ENCODE measurements at regions not wholly inside any gene's neighbourhood (a gene's known extent, or its start where the extent isn't known, plus 50 kb on each side); places are given as distances from the start of the nearest gene placed in this dataset.

GRCh38 chr18:72122103-72122502 lies 422.0 kb downstream of the CBLN2 start:
- TF ChIP-seq CTCF (IDR thresholded peaks at IDR 0.05) (no peak), POLR2A (IDR thresholded peaks at IDR 0.05) (no peak)
- intact Hi-C loops (cut with DNase I): no loop called here
- Histone ChIP-seq H3K36me3 (no peaks in the 10 kb centered on the region), H3K4me3 (no peak overlapping the region), H3K27ac (no peak overlapping the region), H3K27me3 (no peaks in the 10 kb centered on the region), H3K9me3 (no peaks in the 10 kb centered on the region), H3K4me1 (no peaks in the 10 kb centered on the region)
- DNase-seq (no peak), ATAC-seq (no peak)

GRCh38 chr18:72119082-72119481 lies 425.1 kb downstream of the CBLN2 start:
- DNase-seq (no peak), ATAC-seq (no peak)
- 85% methylated on average over 7 of the region's 7 CpGs for WGBS (ENCODE audit: insufficient coverage, low coverage, low lambda C conversion rate, missing lambda C conversion rate)
- Histone ChIP-seq H3K27me3 (no peaks in the 10 kb centered on the region), H3K9me3 (no peaks in the 10 kb centered on the region), H3K36me3 (no peaks in the 10 kb centered on the region), H3K27ac (no peak overlapping the region), H3K4me3 (no peak overlapping the region), H3K4me1 (peaks cover 0 to 14% (median 6%) of the 10 kb centered on the region in 4 donors)
- intact Hi-C loops (cut with DNase I): no loop called here
- no peak for TF ChIP-seq CTCF (IDR thresholded peaks at IDR 0.05)
- TF ChIP-seq POLR2A (IDR thresholded peaks at IDR 0.05): no peak

DNA sequence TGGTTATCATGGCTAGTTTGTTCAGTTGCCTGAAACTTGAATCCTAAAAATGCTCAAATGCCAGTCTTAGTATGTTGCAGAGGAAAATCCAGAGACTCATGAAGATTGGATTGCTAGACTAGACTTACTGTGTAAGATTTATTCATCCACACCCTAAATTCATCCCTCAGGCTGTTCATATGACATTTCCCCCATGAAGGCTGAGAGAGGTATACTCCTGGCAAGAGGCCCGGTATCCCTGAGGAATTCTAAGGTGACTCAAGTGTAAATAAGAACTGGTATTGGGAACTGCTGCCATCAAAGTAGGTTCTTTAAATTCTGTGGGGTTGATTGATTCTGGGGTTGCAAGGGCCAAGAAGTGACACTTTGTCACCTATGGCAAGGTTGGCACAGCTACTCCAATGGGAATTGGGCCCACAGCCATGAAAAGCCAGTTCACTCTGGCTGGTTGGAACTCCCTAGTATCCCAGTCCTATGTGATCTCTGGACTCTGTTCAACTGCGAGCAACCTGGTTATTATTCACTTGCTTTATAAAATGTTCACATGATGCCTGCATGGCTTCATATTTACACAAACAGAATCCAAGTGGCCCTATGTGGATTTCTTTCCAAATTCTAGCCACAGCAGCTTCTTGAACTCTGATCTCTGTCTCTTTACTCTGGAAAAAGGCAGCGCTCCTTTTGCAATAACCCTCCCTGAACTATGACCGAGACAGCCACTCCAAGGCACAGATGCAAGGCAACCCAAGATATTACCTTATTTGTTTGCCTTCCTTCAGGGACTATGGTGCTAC lies 429.1 kb downstream of the CBLN2 start:
- H3K27ac ChIP-seq: peak overlapping the region in 2 of 3 donors; percentile 23 to 44
- intact Hi-C loops (cut with DNase I): no loop called here
- H3K9me3 ChIP-seq: no peaks in the 10 kb centered on the region
- 27% methylated on average over 3 of the region's 4 CpGs for WGBS (ENCODE audit: insufficient coverage, low coverage, low lambda C conversion rate, missing lambda C conversion rate)
- H3K36me3 ChIP-seq: no peaks in the 10 kb centered on the region
- H3K27me3 ChIP-seq: no peaks in the 10 kb centered on the region
- peaks cover 0 to 14% (median 6%) of the 10 kb centered on the region in 4 donors for H3K4me1 ChIP-seq
- TF ChIP-seq POLR2A (IDR thresholded peaks at IDR 0.05) (no peak), CTCF (IDR thresholded peaks at IDR 0.05) (no peak)
- no peak overlapping the region for H3K4me3 ChIP-seq
- ATAC-seq (peak; percentile 52 to 99 (median 95)), DNase-seq (peak in 2 of 3 donors; percentile 78 to 87)

- intact Hi-C loops (cut with DNase I): no loop called here
- Histone ChIP-seq H3K36me3 (no peaks in the 10 kb centered on the region), H3K4me1 (no peaks in the 10 kb centered on the region), H3K27ac (no peak overlapping the region), H3K27me3 (no peaks in the 10 kb centered on the region), H3K9me3 (no peaks in the 10 kb centered on the region), H3K4me3 (no peak overlapping the region)
- ATAC-seq: no peak
- DNase-seq: no peak
- TF ChIP-seq POLR2A (IDR thresholded peaks at IDR 0.05) (no peak), CTCF (IDR thresholded peaks at IDR 0.05) (no peak)
- 32% methylated on average over 9 of the region's 9 CpGs for WGBS (ENCODE audit: insufficient coverage, low coverage, low lambda C conversion rate, missing lambda C conversion rate)
Measured at GRCh38 chr18:72107647-72108383, 436.3 kb downstream of the CBLN2 start.

Measured in right lobe of liver (tissue), 6 donors.